ENCODE measurements at regions not wholly inside any gene's neighbourhood (a gene's known extent, or its start where the extent isn't known, plus 50 kb on each side); places are given as distances from the start of the nearest gene placed in this dataset.

- H3K4me3 ChIP-seq: no peak overlapping the region
- no peaks in the 10 kb centered on the region for H3K27me3 ChIP-seq
- no peaks in the 10 kb centered on the region for H3K4me1 ChIP-seq
- DNase-seq: no peak
- intact Hi-C loops (cut with DNase I): no loop called here
- H3K27ac ChIP-seq: no peak overlapping the region
- ATAC-seq: no peak
- no peak for TF ChIP-seq CTCF (IDR thresholded peaks at IDR 0.05)
- no peak for TF ChIP-seq POLR2A (IDR thresholded peaks at IDR 0.05)
- H3K9me3 ChIP-seq: no peaks in the 10 kb centered on the region
- H3K36me3 ChIP-seq: no peaks in the 10 kb centered on the region
These were observed 406.3 kb downstream of the CDH7 start for GRCh38 chr18:66156946-66157687.

DNA sequence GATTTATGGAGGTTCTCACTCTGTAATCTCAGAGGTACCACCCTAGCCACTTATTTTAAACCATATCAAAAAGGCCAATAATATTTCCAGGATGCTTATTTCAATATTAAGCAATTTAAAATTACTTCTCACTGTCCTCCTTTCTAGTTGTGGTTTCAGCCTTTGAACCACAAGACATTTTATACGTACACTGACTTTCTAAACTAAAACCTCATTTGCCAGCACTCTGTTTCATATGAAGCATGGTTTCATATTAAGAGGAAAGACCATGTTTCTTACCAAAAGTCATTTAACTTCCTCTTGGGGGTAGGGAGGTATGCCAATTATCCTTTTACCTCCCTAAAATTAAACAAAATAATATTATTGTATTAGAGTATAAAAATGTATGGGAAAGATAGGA is 399.8 kb downstream of the CDH7 start:
- H3K4me3 ChIP-seq: no peak overlapping the region
- WGBS (ENCODE audit: insufficient coverage, low coverage, low lambda C conversion rate, missing lambda C conversion rate): 41% methylated on average over 1 of the region's 1 CpG
- TF ChIP-seq CTCF (IDR thresholded peaks at IDR 0.05) (no peak), POLR2A (IDR thresholded peaks at IDR 0.05) (no peak)
- ATAC-seq (no peak), DNase-seq (no peak)
- intact Hi-C loops (cut with DNase I): no loop called here
- H3K27me3 ChIP-seq: no peaks in the 10 kb centered on the region
- no peaks in the 10 kb centered on the region for H3K36me3 ChIP-seq
- no peaks in the 10 kb centered on the region for H3K4me1 ChIP-seq
- no peak overlapping the region for H3K27ac ChIP-seq
- no peaks in the 10 kb centered on the region for H3K9me3 ChIP-seq

- H3K27ac ChIP-seq: no peak overlapping the region
- no peaks in the 10 kb centered on the region for H3K36me3 ChIP-seq
- DNase-seq (no peak), ATAC-seq (no peak)
- no peak overlapping the region for H3K4me3 ChIP-seq
- no peaks in the 10 kb centered on the region for H3K9me3 ChIP-seq
- intact Hi-C loops (cut with DNase I): no loop called here
- no peaks in the 10 kb centered on the region for H3K27me3 ChIP-seq
- WGBS (ENCODE audit: insufficient coverage, low coverage, low lambda C conversion rate, missing lambda C conversion rate): 35% methylated on average over 2 of the region's 2 CpGs
- no peaks in the 10 kb centered on the region for H3K4me1 ChIP-seq
- TF ChIP-seq POLR2A (IDR thresholded peaks at IDR 0.05): no peak
- no peak for TF ChIP-seq CTCF (IDR thresholded peaks at IDR 0.05)
These were observed 392.2 kb downstream of the CDH7 start for GRCh38 chr18:66143029-66143428.

DNA sequence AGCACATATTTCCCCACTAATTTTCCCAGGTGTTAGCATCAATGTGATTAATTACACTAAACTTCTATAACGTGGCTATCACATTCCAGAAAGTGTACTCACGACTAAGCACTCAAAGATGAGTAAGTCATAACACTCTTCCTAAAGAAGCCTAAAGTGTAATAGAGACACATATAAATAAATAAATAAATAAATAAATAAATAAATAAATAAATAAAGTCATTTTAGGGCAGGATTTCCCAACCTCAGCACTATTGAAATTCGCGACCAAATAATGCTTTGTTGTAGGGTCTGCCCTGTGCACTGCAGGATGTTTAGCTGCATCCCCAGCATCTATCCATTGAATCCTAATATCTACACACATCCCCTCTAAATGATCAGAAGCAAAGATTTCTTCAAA is 390.9 kb downstream of the CDH7 start:
- DNase-seq: no peak
- TF ChIP-seq POLR2A (IDR thresholded peaks at IDR 0.05): no peak
- no peak for TF ChIP-seq CTCF (IDR thresholded peaks at IDR 0.05)
- intact Hi-C loops (cut with DNase I): no loop called here
- no peak overlapping the region for H3K4me3 ChIP-seq
- no peaks in the 10 kb centered on the region for H3K4me1 ChIP-seq
- no peaks in the 10 kb centered on the region for H3K36me3 ChIP-seq
- H3K9me3 ChIP-seq: no peaks in the 10 kb centered on the region
- 70% methylated on average over 4 of the region's 4 CpGs for WGBS (ENCODE audit: insufficient coverage, low coverage, low lambda C conversion rate, missing lambda C conversion rate)
- no peaks in the 10 kb centered on the region for H3K27me3 ChIP-seq
- ATAC-seq: no peak
- no peak overlapping the region for H3K27ac ChIP-seq

GRCh38 chr18:66138642-66139041 is 387.8 kb downstream of the CDH7 start:
- WGBS (ENCODE audit: insufficient coverage, low coverage, low lambda C conversion rate, missing lambda C conversion rate): 67% methylated on average over 5 of the region's 5 CpGs
- TF ChIP-seq POLR2A (IDR thresholded peaks at IDR 0.05) (no peak), CTCF (IDR thresholded peaks at IDR 0.05) (no peak)
- Histone ChIP-seq H3K27me3 (no peaks in the 10 kb centered on the region), H3K9me3 (no peaks in the 10 kb centered on the region), H3K27ac (no peak overlapping the region), H3K4me1 (no peaks in the 10 kb centered on the region), H3K4me3 (no peak overlapping the region), H3K36me3 (no peaks in the 10 kb centered on the region)
- intact Hi-C loops (cut with DNase I): no loop called here
- ATAC-seq: no peak
- no peak for DNase-seq
